ENCODE measurements at regions not wholly inside any gene's neighbourhood (a gene's known extent, or its start where the extent isn't known, plus 50 kb on each side); places are given as distances from the start of the nearest gene placed in this dataset.

GRCh38 chr10:85528318-85528652, 838.3 kb downstream of the GRID1 start:
- TF ChIP-seq POLR2A (IDR thresholded peaks at IDR 0.05; ENCODE audit: low read depth) (no peak), CTCF (IDR thresholded peaks at IDR 0.05) (no peak)
